Central memory CD8-positive, alpha-beta T cell (primary cell): ENCODE measurements at regions not wholly inside any gene's neighbourhood (a gene's known extent, or its start where the extent isn't known, plus 50 kb on each side); places are given as distances from the start of the nearest gene placed in this dataset.
A peak's percentile ranks its signal among the peaks of the same experiment; 100 is the strongest.

Source experiments
- ATAC-seq: fragments of 150-1000 bp; cut with Tn5 transposase; replicated peaks from 2 replicates; pipeline ENCODE4 v1.10.0; 2022; ENCODE audit warnings: mild to moderate bottlenecking, moderate FRiP score, moderate number of reproducible peaks; ENCODE audit not compliant: poor library complexity, severe bottlenecking; ENCODE audit errors: extremely low read depth
- DNase-seq, 2 donors: peaks; one replicate each; pipeline ENCODE4 v3.0.0; 2021; ENCODE audit warnings: low spot score in 2 of 2
- H3K27ac Mint-ChIP-seq: one replicate; pipeline ENCODE4 v1.8.0; 2022; ENCODE audit warnings: low read depth, mild to moderate bottlenecking, moderate library complexity, mixed read lengths
- H3K27me3 Mint-ChIP-seq: one replicate; pipeline ENCODE4 v1.8.0; 2022; ENCODE audit warnings: mixed read lengths
- H3K36me3 Mint-ChIP-seq: one replicate; pipeline ENCODE4 v1.8.0; 2022; ENCODE audit warnings: mild to moderate bottlenecking, moderate library complexity, mixed read lengths; ENCODE audit not compliant: insufficient read depth
- H3K4me1 Mint-ChIP-seq: one replicate; pipeline ENCODE4 v1.8.0; 2022; ENCODE audit warnings: mixed read lengths
- H3K4me3 Mint-ChIP-seq: one replicate; pipeline ENCODE4 v1.8.0; 2022; ENCODE audit warnings: mild to moderate bottlenecking, moderate library complexity, mixed read lengths
- H3K9me3 Mint-ChIP-seq: one replicate; pipeline ENCODE4 v1.8.0; 2022; ENCODE audit warnings: mixed read lengths

GRCh38 chr2:11930211-11930761, 183.9 kb downstream of the LPIN1 start:
- peaks cover 11% of the 10 kb centered on the region for H3K27me3 Mint-ChIP-seq
- DNase-seq (no peak), ATAC-seq (no peak)
- H3K36me3 Mint-ChIP-seq: no peaks in the 10 kb centered on the region
- no peak overlapping the region for H3K4me3 Mint-ChIP-seq
- no peaks in the 10 kb centered on the region for H3K9me3 Mint-ChIP-seq
- H3K4me1 Mint-ChIP-seq: peaks cover 7% of the 10 kb centered on the region
- no peak overlapping the region for H3K27ac Mint-ChIP-seq

- H3K36me3 Mint-ChIP-seq: no peaks in the 10 kb centered on the region
- H3K27ac Mint-ChIP-seq: no peak overlapping the region
- peaks cover 7% of the 10 kb centered on the region for H3K4me1 Mint-ChIP-seq
- peaks cover 10% of the 10 kb centered on the region for H3K27me3 Mint-ChIP-seq
- no peak for ATAC-seq
- H3K4me3 Mint-ChIP-seq: no peak overlapping the region
- no peak for DNase-seq
- no peaks in the 10 kb centered on the region for H3K9me3 Mint-ChIP-seq
These were observed 185.6 kb downstream of the LPIN1 start for GRCh38 chr2:11932048-11932512.

- ATAC-seq (no peak), DNase-seq (no peak)
- H3K4me1 Mint-ChIP-seq: peaks cover 7% of the 10 kb centered on the region
- H3K27ac Mint-ChIP-seq: no peak overlapping the region
- H3K9me3 Mint-ChIP-seq: no peaks in the 10 kb centered on the region
- H3K27me3 Mint-ChIP-seq: peaks cover under 1% of the 10 kb centered on the region
- no peaks in the 10 kb centered on the region for H3K36me3 Mint-ChIP-seq
- H3K4me3 Mint-ChIP-seq: no peak overlapping the region
These were observed 186.5 kb downstream of the LPIN1 start for GRCh38 chr2:11932962-11933361.

GRCh38 chr2:11933854-11934253, 187.4 kb downstream of the LPIN1 start:
- Mint-ChIP-seq H3K27ac (no peak overlapping the region), H3K27me3 (no peaks in the 10 kb centered on the region), H3K4me1 (peaks cover 7% of the 10 kb centered on the region), H3K36me3 (no peaks in the 10 kb centered on the region), H3K4me3 (no peak overlapping the region), H3K9me3 (no peaks in the 10 kb centered on the region)
- DNase-seq (no peak), ATAC-seq (no peak)

- Mint-ChIP-seq H3K4me3 (no peak overlapping the region), H3K36me3 (no peaks in the 10 kb centered on the region), H3K27ac (no peak overlapping the region), H3K27me3 (no peaks in the 10 kb centered on the region), H3K4me1 (peaks cover 7% of the 10 kb centered on the region), H3K9me3 (no peaks in the 10 kb centered on the region)
- ATAC-seq: no peak
- no peak for DNase-seq
These were observed 190.3 kb downstream of the LPIN1 start for GRCh38 chr2:11936761-11937160.

- no peaks in the 10 kb centered on the region for H3K4me1 Mint-ChIP-seq
- no peak for DNase-seq
- H3K9me3 Mint-ChIP-seq: no peaks in the 10 kb centered on the region
- H3K27ac Mint-ChIP-seq: no peak overlapping the region
- H3K4me3 Mint-ChIP-seq: no peak overlapping the region
- no peaks in the 10 kb centered on the region for H3K27me3 Mint-ChIP-seq
- no peaks in the 10 kb centered on the region for H3K36me3 Mint-ChIP-seq
- ATAC-seq: no peak
These were observed 191.8 kb downstream of the LPIN1 start for GRCh38 chr2:11938196-11938595.

GRCh38 chr2:11939523-11939922, 193.1 kb downstream of the LPIN1 start:
- no peaks in the 10 kb centered on the region for H3K27me3 Mint-ChIP-seq
- ATAC-seq: no peak
- no peak overlapping the region for H3K4me3 Mint-ChIP-seq

GRCh38 chr2:11940121-11940743, 193.8 kb downstream of the LPIN1 start:
- no peak overlapping the region for H3K4me3 Mint-ChIP-seq
- H3K27ac Mint-ChIP-seq: no peak overlapping the region
- H3K4me1 Mint-ChIP-seq: peaks cover 11% of the 10 kb centered on the region
- peaks cover 3% of the 10 kb centered on the region for H3K36me3 Mint-ChIP-seq
- DNase-seq: no peak
- H3K9me3 Mint-ChIP-seq: no peaks in the 10 kb centered on the region
- ATAC-seq: no peak
- H3K27me3 Mint-ChIP-seq: no peaks in the 10 kb centered on the region

More at GRCh38 chr2:11939523-11939922, 193.1 kb downstream of the LPIN1 start:
- peaks cover 6% of the 10 kb centered on the region for H3K4me1 Mint-ChIP-seq
- H3K27ac Mint-ChIP-seq: no peak overlapping the region
- H3K9me3 Mint-ChIP-seq: no peaks in the 10 kb centered on the region
- DNase-seq: no peak
- H3K36me3 Mint-ChIP-seq: peaks cover 3% of the 10 kb centered on the region

- Mint-ChIP-seq H3K27ac (no peak overlapping the region), H3K9me3 (no peaks in the 10 kb centered on the region), H3K27me3 (no peaks in the 10 kb centered on the region), H3K4me3 (no peak overlapping the region), H3K4me1 (peaks cover 14% of the 10 kb centered on the region), H3K36me3 (peaks cover 3% of the 10 kb centered on the region)
- ATAC-seq (no peak), DNase-seq (no peak)
These were observed 194.4 kb downstream of the LPIN1 start for GRCh38 chr2:11940799-11941198.

GRCh38 chr2:11941201-11942177, 195.1 kb downstream of the LPIN1 start:
- ATAC-seq (no peak), DNase-seq (no peak)
- Mint-ChIP-seq H3K9me3 (no peaks in the 10 kb centered on the region), H3K27me3 (no peaks in the 10 kb centered on the region), H3K4me3 (no peak overlapping the region), H3K4me1 (peaks cover 14% of the 10 kb centered on the region), H3K36me3 (peaks cover 3% of the 10 kb centered on the region), H3K27ac (no peak overlapping the region)

- Mint-ChIP-seq H3K9me3 (no peaks in the 10 kb centered on the region), H3K4me1 (peaks cover 14% of the 10 kb centered on the region), H3K27ac (no peak overlapping the region), H3K4me3 (no peak overlapping the region), H3K27me3 (no peaks in the 10 kb centered on the region), H3K36me3 (peaks cover 3% of the 10 kb centered on the region)
- ATAC-seq (no peak), DNase-seq (no peak)
These were observed 195.7 kb downstream of the LPIN1 start for GRCh38 chr2:11942178-11942569.

- DNase-seq: no peak
- H3K4me3 Mint-ChIP-seq: peak overlapping the region; percentile 28
- no peaks in the 10 kb centered on the region for H3K27me3 Mint-ChIP-seq
- H3K36me3 Mint-ChIP-seq: peaks cover 3% of the 10 kb centered on the region
- H3K27ac Mint-ChIP-seq: no peak overlapping the region
- no peaks in the 10 kb centered on the region for H3K9me3 Mint-ChIP-seq
- no peak for ATAC-seq
- peaks cover 14% of the 10 kb centered on the region for H3K4me1 Mint-ChIP-seq
These were observed 197.9 kb downstream of the LPIN1 start for GRCh38 chr2:11944311-11944710.
